Astrocyte of the cerebellum (primary cell): ENCODE measurements at regions not wholly inside any gene's neighbourhood (a gene's known extent, or its start where the extent isn't known, plus 50 kb on each side); places are given as distances from the start of the nearest gene placed in this dataset.
"Not testable (repeated sequence)": the region's sequence is repeated elsewhere in the genome, so short reads cannot be mapped to it uniquely, and the experiment has no call there.

Experiments
- DNase-seq: peaks from one replicate; pipeline ENCODE4 v3.0.0-alpha.2; 2011; ENCODE audit warnings: low read depth
- H3K4me3 ChIP-seq: 2 replicates; pipeline ENCODE4 v1.5.1; 2011; ENCODE audit warnings: mild to moderate bottlenecking, low read depth, low read length, moderate library complexity
- CTCF ChIP-seq: IDR thresholded peaks from 2 replicates; pipeline ENCODE4 v1.5.1; 2012; ENCODE audit warnings: low read length, low read depth, moderate library complexity, mild to moderate bottlenecking; ENCODE audit errors: missing control alignments
- in situ Hi-C: cut with HindIII; loops from 2 replicates; pipeline ENCODE4 v1.10.0; 2017; ENCODE audit warnings: low sequenced_read_pairs

DNA sequence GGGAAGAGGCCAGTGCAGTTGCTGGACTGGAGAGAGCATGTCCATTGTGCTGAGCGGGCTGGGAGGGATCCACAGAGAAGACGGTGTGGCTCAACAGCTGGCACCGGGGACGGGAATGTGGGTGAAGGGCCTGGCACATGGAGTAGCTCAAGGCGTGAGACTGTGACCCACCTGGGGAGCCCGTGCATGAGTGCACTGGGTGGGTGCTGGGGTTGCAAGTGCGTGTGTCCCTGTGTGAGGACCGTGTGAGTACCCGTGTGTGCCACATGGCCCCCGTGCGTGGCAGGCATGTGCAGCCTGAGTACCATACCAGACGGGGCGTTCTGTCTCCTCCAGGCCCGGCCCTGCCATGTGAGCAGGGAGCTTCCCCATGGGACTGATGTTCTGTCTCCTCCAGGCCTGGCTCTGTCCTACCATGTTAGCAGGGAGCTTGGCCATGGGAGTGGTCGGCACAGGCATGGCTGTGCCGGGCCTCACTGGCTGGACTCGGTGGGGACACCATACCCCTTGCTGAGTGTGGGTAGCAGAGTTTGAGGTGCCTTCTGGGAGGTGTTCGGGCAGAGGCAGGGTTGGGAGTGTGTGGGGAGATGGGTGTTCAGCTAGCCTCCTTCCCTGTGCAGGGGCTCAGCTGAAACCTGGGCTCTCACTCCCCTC lies 234.4 kb downstream of the TMEM121 start:
- no peak for TF ChIP-seq CTCF
- no peak for DNase-seq
- H3K4me3 ChIP-seq = no peak overlapping the region
- in situ Hi-C loops = no loop called here

GRCh38 chr14:105761345-105761740 lies 235.0 kb downstream of the TMEM121 start:
- in situ Hi-C loops, H3K4me3 ChIP-seq, DNase-seq: not testable (repeated sequence)

DNA sequence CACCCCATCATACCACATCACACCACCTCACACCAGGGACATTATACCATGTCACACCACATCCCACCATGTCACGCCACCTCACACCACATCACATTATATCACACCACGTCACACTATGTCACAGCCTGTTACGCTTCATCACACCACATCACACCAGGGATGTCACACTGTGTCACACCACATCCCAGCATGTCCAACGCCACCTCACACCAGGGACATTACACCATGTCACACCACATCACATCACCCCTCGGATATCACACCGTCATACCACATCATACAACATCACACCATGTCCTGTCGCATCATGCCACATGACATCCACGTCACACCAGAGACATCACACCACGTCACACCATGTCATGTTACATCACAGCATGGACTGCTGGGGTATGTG lies 235.5 kb downstream of the TMEM121 start:
- H3K4me3 ChIP-seq = no peak overlapping the region
- no peak for TF ChIP-seq CTCF
- no peak for DNase-seq
- in situ Hi-C loops = no loop called here

DNA sequence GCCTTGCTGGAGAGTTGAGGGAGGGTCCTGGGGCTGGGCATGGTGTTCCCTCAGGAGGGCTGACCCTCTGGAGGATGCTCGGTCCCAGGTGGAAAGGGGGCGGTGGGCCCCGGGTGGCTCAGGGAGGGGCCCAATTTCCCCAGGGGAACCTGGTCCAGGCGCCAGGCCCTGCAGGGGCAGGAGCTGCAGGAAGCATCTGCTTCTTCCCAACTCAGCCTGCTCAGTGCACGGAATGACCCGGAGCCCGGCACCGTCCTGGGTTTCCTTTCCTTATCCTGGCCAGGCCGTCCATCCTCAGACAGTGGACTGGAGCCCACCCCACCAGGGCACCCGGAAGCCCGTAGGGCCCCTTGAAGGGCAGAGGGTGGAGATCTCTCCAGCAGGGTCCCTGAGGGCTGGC lies 235.9 kb downstream of the TMEM121 start:
- DNase-seq, H3K4me3 ChIP-seq, in situ Hi-C loops: not testable (repeated sequence)

DNA sequence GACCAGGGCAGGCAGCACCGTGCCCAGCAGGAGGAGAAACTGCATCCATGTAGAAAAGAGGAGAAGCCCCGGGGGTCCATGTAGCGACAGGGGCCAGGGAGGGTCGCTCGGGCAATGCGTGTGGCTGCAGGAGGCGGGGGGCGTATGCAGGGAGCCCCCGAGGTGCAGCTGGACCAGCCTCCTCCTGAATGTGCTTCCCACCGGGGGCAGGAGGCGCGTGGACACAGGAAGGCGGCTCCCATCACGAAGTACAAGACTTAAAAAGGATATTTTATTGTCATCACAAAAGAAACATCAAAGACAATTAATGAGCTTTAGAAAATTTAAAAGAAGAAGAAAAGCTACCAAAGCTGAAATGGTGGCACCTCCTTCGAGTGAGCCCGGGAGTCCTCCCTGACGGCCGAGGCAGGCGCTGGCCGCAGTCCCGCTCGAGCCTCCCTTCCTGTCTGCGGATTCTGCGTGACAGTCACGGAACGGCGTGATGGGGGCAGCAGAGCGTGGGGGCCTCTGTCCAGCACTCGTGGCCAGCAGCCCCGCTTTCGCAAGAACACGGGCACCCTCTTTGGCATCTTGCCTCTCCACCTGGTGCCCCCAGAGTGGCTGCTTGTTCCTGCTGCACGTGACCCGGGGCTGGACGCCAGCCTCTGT lies 238.0 kb downstream of the TMEM121 start:
- DNase-seq, H3K4me3 ChIP-seq, in situ Hi-C loops: not testable (repeated sequence)

GRCh38 chr14:105765072-105765825 lies 238.9 kb downstream of the TMEM121 start:
- H3K4me3 ChIP-seq, in situ Hi-C loops: not testable (repeated sequence)

DNA sequence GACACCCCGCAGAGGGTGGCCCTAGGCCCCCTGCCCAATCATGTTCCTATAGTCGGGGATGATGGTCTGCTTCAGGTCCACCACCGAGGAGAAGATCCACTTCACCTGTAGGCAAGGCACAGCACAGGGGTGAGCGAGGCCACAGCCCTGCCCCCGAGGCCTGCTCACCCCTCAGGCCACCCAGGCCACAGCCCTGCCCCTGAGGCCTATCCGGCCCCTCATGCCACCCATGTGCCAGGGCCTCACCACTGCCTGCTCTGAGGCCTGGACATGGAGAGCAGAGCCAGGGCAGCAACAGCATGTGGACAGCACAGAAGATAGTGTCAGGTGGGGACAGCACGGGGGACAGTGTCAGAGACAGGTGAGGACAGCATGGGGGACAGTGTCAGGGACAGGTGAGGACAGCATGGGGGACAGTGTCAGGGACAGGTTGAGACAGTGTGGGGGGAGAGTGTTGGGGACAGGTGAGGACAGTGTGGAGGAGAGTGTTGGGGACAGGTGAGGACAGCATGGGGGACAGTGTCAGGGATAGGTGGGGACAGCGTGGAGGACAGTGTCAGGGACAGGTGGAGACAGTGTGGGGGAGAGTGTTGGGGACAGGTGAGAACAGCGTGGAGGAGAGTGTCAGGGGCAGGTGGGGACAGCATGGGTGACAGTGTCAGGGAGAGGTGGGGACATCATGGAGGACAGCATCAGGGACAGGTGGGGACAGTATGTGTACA lies 239.7 kb downstream of the TMEM121 start:
- no peak for TF ChIP-seq CTCF
- DNase-seq = no peak
- in situ Hi-C loops = no loop called here
- H3K4me3 ChIP-seq = no peak overlapping the region

More at GRCh38 chr14:105765072-105765825, 238.9 kb downstream of the TMEM121 start:
- not testable (repeated sequence) for DNase-seq

GRCh38 chr14:105767315-105767714 lies 240.9 kb downstream of the TMEM121 start:
- H3K4me3 ChIP-seq = no peak overlapping the region
- DNase-seq = no peak
- no peak for TF ChIP-seq CTCF
- in situ Hi-C loops = no loop called here

DNA sequence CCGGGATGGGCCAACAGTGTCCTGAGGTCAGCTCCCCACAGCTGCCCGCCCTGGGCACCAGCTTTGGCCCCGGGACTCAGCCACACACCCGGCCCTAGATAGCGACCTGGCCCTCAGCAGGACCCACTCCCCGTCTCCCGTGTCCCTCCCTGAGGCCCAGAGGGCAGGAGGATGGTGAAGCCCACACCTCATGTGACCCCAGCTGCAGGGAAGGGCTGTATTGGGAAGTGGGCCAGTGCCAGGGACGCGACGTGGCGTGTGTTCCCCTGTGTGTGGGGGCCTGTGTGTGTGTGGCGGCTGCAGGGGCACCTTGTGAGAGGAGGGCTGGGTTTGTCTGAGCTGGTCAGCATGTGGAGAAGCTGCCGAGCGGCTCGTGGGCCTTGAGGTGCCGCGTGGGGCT lies 241.7 kb downstream of the TMEM121 start:
- in situ Hi-C loops, H3K4me3 ChIP-seq, DNase-seq: not testable (repeated sequence)

GRCh38 chr14:105769061-105769730 lies 242.8 kb downstream of the TMEM121 start:
- in situ Hi-C loops, H3K4me3 ChIP-seq, DNase-seq: not testable (repeated sequence)

DNA sequence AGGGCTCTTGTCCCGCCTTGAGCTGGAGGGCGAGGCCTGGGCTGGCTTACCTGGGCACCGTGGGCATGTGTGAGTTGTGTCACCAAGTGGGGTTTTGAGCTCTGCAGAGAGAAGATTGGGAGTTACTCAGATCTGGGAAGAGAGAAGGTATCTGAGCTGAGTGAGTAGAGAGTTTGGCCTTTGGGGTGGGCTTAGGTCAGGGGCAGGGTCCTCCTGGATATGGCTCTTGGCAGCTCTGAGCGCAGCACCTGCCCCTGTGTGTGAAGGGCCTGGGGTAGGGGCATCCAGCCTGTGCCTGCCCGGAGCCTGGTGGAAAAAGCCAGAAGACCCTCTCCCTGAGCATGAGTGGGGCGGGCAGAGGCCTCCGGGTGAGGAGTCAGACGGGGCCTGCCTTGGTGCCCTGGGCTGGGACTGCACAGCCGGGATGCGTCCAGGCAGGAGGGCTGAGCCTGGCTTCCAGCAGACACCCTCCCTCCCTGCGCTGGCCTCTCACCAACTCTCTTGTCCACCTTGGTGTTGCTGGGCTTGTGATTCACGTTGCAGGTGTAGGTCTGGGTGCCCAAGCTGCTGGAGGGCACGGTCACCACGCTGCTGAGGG lies 244.3 kb downstream of the TMEM121 start:
- in situ Hi-C loops, DNase-seq, H3K4me3 ChIP-seq: not testable (repeated sequence)
